GM18520 (cell line): ENCODE measurements at regions not wholly inside any gene's neighbourhood (a gene's known extent, or its start where the extent isn't known, plus 50 kb on each side); places are given as distances from the start of the nearest gene placed in this dataset.

Source experiments
- ATAC-seq: cut with Tn5 transposase; IDR thresholded peaks from one replicate; pipeline ENCODE4 v1.9.1; 2021; ENCODE audit not compliant: unreplicated experiment

DNA sequence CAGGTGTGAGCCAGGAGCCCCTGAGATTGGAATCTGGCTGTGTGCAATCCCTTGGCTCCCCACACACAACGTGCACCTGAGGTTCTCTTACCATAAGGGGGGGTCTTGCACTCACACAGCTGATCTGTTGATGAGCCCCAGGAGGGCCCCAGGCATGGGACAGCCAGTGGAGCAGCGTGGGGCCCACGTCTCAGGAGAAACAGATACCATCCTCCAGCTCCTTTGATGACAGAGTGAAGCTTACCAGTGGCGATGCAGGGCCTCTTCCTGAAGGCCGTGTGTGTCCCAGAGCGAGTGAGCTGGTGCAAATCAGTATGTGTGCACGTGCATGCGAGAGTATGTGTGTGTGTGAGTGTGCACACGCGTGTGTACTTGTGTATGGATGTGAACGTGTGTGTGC, 287.4 kb downstream of the IRX1 start:
- no peak for ATAC-seq

DNA sequence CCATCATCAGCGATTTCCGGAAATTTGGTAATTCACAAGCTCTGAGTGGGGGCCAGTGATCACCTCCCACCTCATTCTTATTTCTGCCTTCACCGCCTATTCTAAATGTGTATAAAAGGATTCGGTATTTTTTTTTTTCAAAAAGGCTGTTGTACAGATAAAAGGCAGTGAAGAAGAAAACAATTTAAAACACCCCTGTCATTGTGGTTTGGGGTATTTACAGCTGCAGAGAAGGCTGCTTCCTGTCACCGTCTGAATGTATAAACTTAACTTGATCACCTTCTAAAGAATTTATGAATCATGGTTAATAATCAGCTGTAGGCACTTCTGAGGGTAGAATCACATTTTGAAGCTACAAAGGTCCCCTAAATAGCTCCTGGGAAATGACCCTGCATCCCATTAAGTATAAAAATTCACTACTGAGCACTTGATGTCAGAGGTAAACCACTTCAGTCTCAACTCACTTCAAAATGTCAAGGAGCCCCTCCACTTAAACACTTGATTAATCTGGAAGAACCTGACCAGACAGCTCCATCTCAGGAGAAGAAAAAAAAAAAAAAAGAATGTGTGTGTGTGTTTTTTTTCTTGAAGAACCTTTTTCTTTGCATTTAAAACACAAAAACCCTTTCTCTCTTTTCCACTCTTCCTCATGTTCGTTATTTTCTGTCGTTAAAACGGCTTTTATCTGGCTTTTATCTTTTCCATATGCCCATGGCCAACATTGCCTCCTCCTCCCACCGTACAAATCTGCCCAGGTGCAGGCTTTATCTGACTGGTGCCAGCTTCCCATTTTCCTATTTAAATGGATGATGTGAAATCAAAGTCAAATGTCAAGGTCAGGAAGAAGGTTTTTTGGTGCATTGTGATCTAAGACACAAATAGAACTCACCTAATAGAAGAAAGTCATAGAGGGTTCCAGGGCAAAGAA, 291.2 kb downstream of the IRX1 start:
- no peak for ATAC-seq

- ATAC-seq = no peak
These were observed 292.7 kb downstream of the IRX1 start for GRCh38 chr5:3888310-3888709.

GRCh38 chr5:3889412-3890142, 293.9 kb downstream of the IRX1 start:
- no peak for ATAC-seq

GRCh38 chr5:3891113-3891512, 295.5 kb downstream of the IRX1 start:
- ATAC-seq = no peak

- ATAC-seq = no peak
These were observed 297.9 kb downstream of the IRX1 start for GRCh38 chr5:3893527-3893926.

GRCh38 chr5:3893975-3894374, 298.3 kb downstream of the IRX1 start:
- no peak for ATAC-seq

DNA sequence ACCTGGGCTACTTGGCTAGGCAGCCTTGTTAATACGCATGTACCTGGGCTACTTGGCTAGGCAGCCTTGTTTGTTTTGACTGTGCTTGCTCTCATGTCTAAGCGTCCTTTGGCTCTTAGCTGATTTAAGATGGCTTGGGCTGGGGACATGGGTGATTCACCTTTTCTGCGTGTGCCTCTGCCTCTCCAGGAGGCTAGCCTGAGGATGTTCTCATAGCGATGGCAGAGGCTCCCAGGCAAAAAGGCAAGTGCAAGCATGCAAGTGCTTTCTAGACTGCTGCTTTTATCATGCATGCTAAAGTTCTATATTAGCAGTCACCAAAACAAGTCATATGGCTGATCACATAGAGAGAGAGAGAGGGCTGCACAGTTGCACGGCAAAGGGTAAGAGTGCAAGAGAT, 300.5 kb downstream of the IRX1 start:
- no peak for ATAC-seq

DNA sequence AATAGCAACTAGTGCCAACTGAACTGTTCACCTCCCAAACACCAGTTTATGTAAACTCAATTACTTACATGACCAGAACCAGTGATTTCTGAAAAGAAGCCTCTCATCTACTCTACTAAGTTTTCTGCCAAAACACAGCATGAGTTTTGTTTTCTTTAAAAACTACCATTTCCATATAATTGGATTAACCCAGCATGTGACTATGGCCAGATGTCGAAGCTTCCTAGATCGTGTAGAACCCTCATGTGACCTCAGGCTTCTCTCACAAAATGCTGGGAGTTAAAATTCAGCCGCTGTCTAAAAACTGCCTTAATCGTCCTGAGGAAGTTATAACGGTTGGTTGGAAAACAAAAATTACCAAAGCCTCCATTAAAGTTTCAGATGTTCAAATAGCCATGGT, 303.5 kb downstream of the IRX1 start:
- ATAC-seq = no peak

- no peak for ATAC-seq
These were observed 309.0 kb downstream of the IRX1 start for GRCh38 chr5:3904584-3904983.

- no peak for ATAC-seq
These were observed 309.4 kb downstream of the IRX1 start for GRCh38 chr5:3905031-3905430.

- ATAC-seq = no peak
These were observed 309.9 kb downstream of the IRX1 start for GRCh38 chr5:3905521-3905920.

DNA sequence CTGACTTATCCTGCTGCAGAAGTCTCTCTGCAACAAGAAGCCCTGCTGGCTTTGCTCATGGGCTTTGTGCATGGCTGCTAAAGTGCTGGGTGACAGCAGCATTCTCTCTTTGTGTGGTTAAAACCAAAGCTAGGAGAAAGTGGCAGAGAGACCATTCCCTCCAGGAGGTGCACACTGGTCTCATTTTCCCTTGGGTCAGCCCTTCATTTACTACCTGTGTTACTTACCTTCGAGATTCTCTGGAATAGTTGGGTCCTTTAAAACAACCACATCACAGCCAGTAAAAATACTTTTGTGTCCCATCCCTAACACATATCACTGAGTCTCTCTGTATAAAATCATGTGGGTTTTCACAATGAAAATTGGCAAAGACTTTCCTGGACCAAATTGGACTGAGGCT, 315.5 kb downstream of the IRX1 start:
- ATAC-seq = no peak

- ATAC-seq = no peak
These were observed 316.1 kb downstream of the IRX1 start for GRCh38 chr5:3911773-3912172.

GRCh38 chr5:3912790-3913189, 317.2 kb downstream of the IRX1 start:
- ATAC-seq = no peak

GRCh38 chr5:3913279-3913678, 317.6 kb downstream of the IRX1 start:
- no peak for ATAC-seq

DNA sequence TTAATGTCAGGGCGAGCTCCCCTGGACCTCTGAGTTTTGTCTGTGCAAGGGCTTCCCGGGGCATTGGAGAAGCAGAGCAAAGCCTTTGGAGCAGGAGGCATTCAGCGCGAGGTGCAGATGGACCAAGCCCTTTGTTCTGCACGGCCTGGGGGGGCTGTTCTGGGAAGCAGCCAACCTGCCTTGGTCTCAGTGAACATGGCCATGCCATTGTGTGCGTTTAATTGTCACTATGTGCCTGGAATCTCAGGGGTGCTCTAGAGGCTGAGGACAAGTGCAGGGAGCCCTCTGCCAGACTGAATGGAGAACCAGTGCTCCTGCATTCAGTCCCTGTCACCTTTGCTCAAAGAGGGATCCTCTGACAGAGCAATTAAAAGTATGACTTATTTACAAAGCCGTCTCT, 329.4 kb downstream of the IRX1 start:
- ATAC-seq = no peak

DNA sequence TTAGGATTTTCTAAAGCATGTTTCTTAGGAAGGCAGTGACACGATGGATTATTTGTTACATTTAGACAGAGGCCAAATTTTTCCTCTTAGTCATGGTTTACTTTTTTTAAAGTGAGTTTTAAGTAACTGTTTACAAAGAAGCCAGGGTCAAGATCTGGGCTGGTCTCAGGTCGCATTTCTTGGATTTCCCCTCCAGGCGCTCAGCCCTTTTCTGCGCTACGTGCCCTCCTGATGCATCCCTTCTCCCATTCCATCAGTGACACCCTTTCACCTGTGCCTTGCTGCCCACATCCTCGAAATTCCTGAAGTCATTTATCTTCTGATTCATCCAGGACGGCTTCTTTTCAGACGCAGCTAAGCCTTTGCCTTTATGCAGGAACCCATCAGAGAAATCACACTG, 330.3 kb downstream of the IRX1 start:
- no peak for ATAC-seq

- ATAC-seq = no peak
These were observed 334.2 kb downstream of the IRX1 start for GRCh38 chr5:3929799-3930198.

- no peak for ATAC-seq
These were observed 336.3 kb downstream of the IRX1 start for GRCh38 chr5:3931976-3932375.

DNA sequence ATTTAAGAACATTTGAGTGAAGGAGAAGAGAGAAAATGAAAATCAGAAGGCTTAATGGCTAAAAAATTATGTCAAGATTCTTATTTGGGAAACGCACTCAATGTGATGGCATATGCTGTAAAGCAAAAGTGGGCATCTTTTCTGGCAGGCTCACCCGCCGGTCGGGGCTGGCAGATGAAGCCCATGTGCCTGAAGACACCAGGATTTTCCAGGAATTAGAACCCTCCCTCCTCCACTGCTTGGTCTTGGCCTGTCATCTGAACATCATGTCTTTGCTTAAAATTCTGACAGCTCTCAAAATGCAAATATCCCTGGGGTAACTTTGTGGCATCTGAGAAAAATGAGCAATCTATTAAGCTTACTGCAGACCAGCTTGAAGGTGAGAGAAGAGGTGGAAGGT, 337.9 kb downstream of the IRX1 start:
- ATAC-seq = no peak

DNA sequence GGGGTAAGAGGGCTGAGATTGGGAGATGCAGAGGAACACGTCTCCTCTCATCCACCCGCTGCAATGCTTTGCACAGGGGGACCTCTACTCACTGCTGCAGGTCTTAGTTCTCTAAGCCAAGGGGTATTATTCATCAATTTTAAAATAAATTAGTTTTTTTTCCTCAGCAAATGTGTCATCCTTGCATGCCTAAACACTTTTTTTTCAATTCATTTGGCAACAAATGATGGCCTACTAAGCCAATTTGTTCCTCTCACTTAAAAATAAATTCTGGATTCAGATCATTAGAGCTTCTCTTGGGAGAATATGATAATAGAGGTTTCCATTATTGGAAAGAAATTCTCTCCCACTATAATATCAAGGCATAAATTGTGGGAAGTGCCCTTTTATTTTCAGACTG, 338.3 kb downstream of the IRX1 start:
- no peak for ATAC-seq
